K562 (cell line): ENCODE measurements at regions not wholly inside any gene's neighbourhood (a gene's known extent, or its start where the extent isn't known, plus 50 kb on each side); places are given as distances from the start of the nearest gene placed in this dataset.

Experiments used
- ATAC-seq: fragments of 200-7000 bp; cut with Tn5 transposase; 3 replicates; pipeline ENCODE4 v1.9.1; 2020; ENCODE audit warnings: moderate library complexity
- BruUV-seq: library from RNA; stranded (reverse); fragments of 400-500 nt; replicated peaks from 2 replicates; lab custom pipeline; 2021; lab: Mats Ljungman, UMichigan
- CTCF ChIA-PET: fragments of 300-600 bp; formaldehyde crosslinking; extraction: SDS; loops from one replicate; lab custom pipeline; 2021; ENCODE audit warnings: low intra/inter-chr PET ratio; lab: Yijun Ruan, JAX
- POLR2A ChIA-PET: fragments of 300-600, 350-650 bp; sonication (Branson Sonifier 250); formaldehyde crosslinking; extraction: SDS; loops from one replicate; lab custom pipeline; 2021; ENCODE audit warnings: antibody characterized with exemption, inconsistent platforms; lab: Yijun Ruan, JAX
- DNase-seq, 4 experiments: peaks; one replicate each; pipeline versions ENCODE4 v3.0.0 to v3.0.0-alpha.2; 2011 to 2018; ENCODE audit warnings: low spot score in 3 of 4, mixed read lengths in 3 of 4; ENCODE audit errors: extremely low read depth in 1 of 4
- FAIRE-seq: peaks from 2 replicates; lab custom pipeline; 2011; peaks lifted over from hg19 to GRCh38; lab: Jason Lieb, UNC
- H2AFZ ChIP-seq: 2 replicates; pipeline ENCODE4 v1.6.0; 2011; ENCODE audit warnings: low read depth, low read length, control low read depth, inconsistent platforms
- H3K27ac ChIP-seq: fragments of 200-600 bp; 3 replicates; pipeline ENCODE4 v1.8.0; 2011; ENCODE audit warnings: low read depth, mild to moderate bottlenecking, control low read depth, inconsistent platforms, low read length, moderate library complexity, mixed read lengths; ENCODE audit errors: extremely low read depth
- H3K27me3 ChIP-seq, 2 experiments: fragments of 300-600 bp in 1 of 2; 2 replicates in 1 of 2; 3 replicates in 1 of 2; pipeline versions ENCODE4 v1.6.0 to v1.8.0; 2011; ENCODE audit warnings: inconsistent platforms in 2 of 2, low read length in 2 of 2, mild to moderate bottlenecking in 1 of 2, mixed read lengths in 1 of 2, moderate library complexity in 1 of 2; ENCODE audit not compliant: control insufficient read depth in 2 of 2, insufficient read depth in 2 of 2
- H3K36me3 ChIP-seq: fragments of 300-600 bp; 3 replicates; pipeline ENCODE4 v1.8.0; 2011; ENCODE audit warnings: mild to moderate bottlenecking, low read length, inconsistent platforms; ENCODE audit not compliant: control insufficient read depth, insufficient read depth
- H3K4me1 ChIP-seq, 2 experiments: fragments of 200-600 bp in 1 of 2; replicated peaks in 1 of 2; 2 replicates in 1 of 2; 3 replicates in 1 of 2; pipeline versions ENCODE4 v1.5.1 to v1.8.0; 2011; ENCODE audit warnings: inconsistent platforms in 2 of 2, low read length in 2 of 2, mild to moderate bottlenecking in 1 of 2, mixed read lengths in 1 of 2, moderate library complexity in 1 of 2; ENCODE audit not compliant: control insufficient read depth in 2 of 2, insufficient read depth in 2 of 2
- H3K4me2 ChIP-seq: 2 replicates; pipeline ENCODE4 v1.6.1; 2011; ENCODE audit warnings: low read length, control low read depth, inconsistent platforms, mixed read lengths; ENCODE audit not compliant: insufficient read depth
- H3K4me3 ChIP-seq: fragments of 200-600 bp; sonication (generic), shearing (Covaris generic); 2 replicates; pipeline ENCODE4 v1.5.1; 2016; ENCODE audit warnings: control low read depth, inconsistent platforms
- H3K79me2 ChIP-seq: fragments of 200-600 bp; 3 replicates; pipeline ENCODE4 v1.8.0; 2011; ENCODE audit warnings: low read length, inconsistent platforms; ENCODE audit not compliant: control insufficient read depth, insufficient read depth
- H3K9ac ChIP-seq, 2 experiments: 2 replicates each; pipeline versions ENCODE4 v1.6.0 to v1.6.1; 2011; ENCODE audit warnings: low read depth in 2 of 2, low read length in 2 of 2, control low read depth in 1 of 2, inconsistent platforms in 1 of 2, mild to moderate bottlenecking in 1 of 2, mixed read lengths in 1 of 2; ENCODE audit not compliant: insufficient read depth in 1 of 2
- H3K9me1 ChIP-seq: one replicate; pipeline ENCODE4 v1.6.0; 2011; ENCODE audit warnings: inconsistent platforms, mild to moderate bottlenecking, low read length, moderate library complexity; ENCODE audit not compliant: control insufficient read depth, insufficient read depth
- H3K9me3 ChIP-seq: replicated peaks from 2 replicates; pipeline ENCODE4 v1.5.1; 2011; ENCODE audit warnings: low read depth, low read length, inconsistent platforms; ENCODE audit not compliant: control insufficient read depth, insufficient read depth
- H4K20me1 ChIP-seq: replicated peaks from 2 replicates; pipeline ENCODE4 v1.6.1; 2011; ENCODE audit warnings: low read length, inconsistent platforms, mixed read lengths; ENCODE audit not compliant: control insufficient read depth, insufficient read depth
- ARHGAP35 ChIP-seq: fragments of 450-650 bp; IDR thresholded peaks from 2 replicates; pipeline ENCODE4 v1.6.1; 2018; ENCODE audit not compliant: partially characterized antibody
- BMI1 ChIP-seq: fragments of 150-350 bp; IDR thresholded peaks from 2 replicates; pipeline ENCODE4 v1.6.1; 2014; ENCODE audit warnings: low read length
- IRF2 ChIP-seq: sonication (generic); formaldehyde crosslinking; IDR thresholded peaks from 2 replicates; pipeline ENCODE4 v1.8.1; 2022; ENCODE audit warnings: mild to moderate bottlenecking, missing genetic modification reagents
- JUND ChIP-seq, 2 experiments: IDR thresholded peaks; 2 replicates in 1 of 2; 3 replicates in 1 of 2; pipeline ENCODE4 v1.6.1; 2011; ENCODE audit warnings: borderline replicate concordance in 2 of 2, low read depth in 2 of 2, low read length in 2 of 2, improper control_type of control experiment in 1 of 2, missing biosample characterization in 1 of 2, missing genetic modification characterization in 1 of 2, missing genetic modification reagents in 1 of 2
- KLF13 ChIP-seq: fragments of 450-650 bp; IDR thresholded peaks from 2 replicates; pipeline ENCODE4 v1.6.1; 2016; ENCODE audit warnings: missing genetic modification characterization, low read depth, mild to moderate bottlenecking, missing compliant biosample characterization, moderate library complexity, borderline replicate concordance
- MBD1 ChIP-seq: fragments of 250-450 bp; sonication (Bioruptor Pico); IDR thresholded peaks from 2 replicates; pipeline ENCODE4 v1.8.0; 2022; ENCODE audit warnings: inconsistent platforms
- NFIC ChIP-seq: fragments of 450-650 bp; IDR thresholded peaks from 2 replicates; pipeline ENCODE4 v1.6.1; 2017; ENCODE audit warnings: mild to moderate bottlenecking, inconsistent platforms
- SIN3A ChIP-seq, 2 experiments: fragments of 150-350 bp in 1 of 2; IDR thresholded peaks; 2 replicates each; pipeline ENCODE4 v1.6.1; 2011 to 2016; ENCODE audit warnings: borderline replicate concordance in 2 of 2, low read depth in 2 of 2, low read length in 2 of 2, mild to moderate bottlenecking in 2 of 2, moderate library complexity in 2 of 2; ENCODE audit not compliant: control insufficient read depth in 1 of 2
- SNRNP70 ChIP-seq: fragments of 200-400 bp; formaldehyde crosslinking; optimal IDR thresholded peaks from 2 replicates; pipeline ENCODE3; 2017; ENCODE audit warnings: low read depth, low read length
- ZFP1 ChIP-seq: fragments of 450-650 bp; formaldehyde crosslinking; IDR thresholded peaks from 2 replicates; pipeline ENCODE4 v1.4.0; 2020; ENCODE audit warnings: mild to moderate bottlenecking, mixed read lengths
- ZNF143 ChIP-seq: sonication (generic); formaldehyde crosslinking; IDR thresholded peaks from 2 replicates; pipeline ENCODE4 v1.9.0; 2022; ENCODE audit warnings: mild to moderate bottlenecking, missing genetic modification reagents
- ZNF77 ChIP-seq: fragments of 250-450 bp; sonication (Bioruptor Pico); IDR thresholded peaks from 2 replicates; pipeline ENCODE4 v1.5.0; 2020
- WGBS: fragments of 100-300 bp; shearing (Covaris generic); methylation state at CpG from one replicate; pipeline ENCODE4 v1.1.6; 2016; ENCODE audit warnings: low coverage, mixed read lengths; ENCODE audit not compliant: insufficient coverage; ENCODE audit errors: missing lambda C conversion rate; 5-methylcytosine and 5-hydroxymethylcytosine counted together
- in situ Hi-C: fragments of 300-500 bp; cut with MboI; formaldehyde crosslinking; loops from 4 replicates; pipeline ENCODE4 v1.15.0; 2018; ENCODE audit warnings: inconsistent platforms, mixed read lengths
- intact Hi-C: fragments of 100-400 bp; cut with micrococcal nuclease; formaldehyde crosslinking; loops from 2 replicates; pipeline ENCODE4 v1.14.2; 2022

- H3K9ac ChIP-seq, result no peak overlapping the region
- no peaks in the 10 kb centered on the region for H3K79me2 ChIP-seq
- BruUV-seq, result no TSS peak
- no peak for FAIRE-seq
- no peaks in the 10 kb centered on the region for H3K4me1 ChIP-seq
- no peaks in the 10 kb centered on the region for H3K9me1 ChIP-seq
- ChIA-PET CTCF (no interaction called here), POLR2A (interaction anchor here (0.8 kb wide), 1 partner anchor 273 kb away, joined by 3 read pairs; no protein-coding TSS in a partner anchor)
- in situ Hi-C loops, result no loop called here
- no peaks in the 10 kb centered on the region for H3K27me3 ChIP-seq
- WGBS, result 62% methylated on average over 37 of the region's 39 CpGs
- no peak overlapping the region for H2AFZ ChIP-seq
- DNase-seq, result no peak
- H3K4me3 ChIP-seq, result no peak overlapping the region
- intact Hi-C loops, result no loop called here
- H3K9me3 ChIP-seq, result no peaks in the 10 kb centered on the region
- H3K36me3 ChIP-seq, result no peaks in the 10 kb centered on the region
- no peak overlapping the region for H3K27ac ChIP-seq
- no peaks in the 10 kb centered on the region for H4K20me1 ChIP-seq
- no peak overlapping the region for H3K4me2 ChIP-seq
- no peak for TF ChIP-seq ZFP1 (CRISPR knock-in tag)
- no peak for TF ChIP-seq SNRNP70
- no peak for ATAC-seq
Observed at GRCh38 chr4:25506032-25506571, 129.0 kb downstream of the ANAPC4 start.

- Histone ChIP-seq H3K9me3 (no peaks in the 10 kb centered on the region), H4K20me1 (no peaks in the 10 kb centered on the region), H3K9ac (no peak overlapping the region), H3K4me1 (no peaks in the 10 kb centered on the region), H3K4me2 (no peak overlapping the region), H3K36me3 (no peaks in the 10 kb centered on the region), H3K27me3 (no peaks in the 10 kb centered on the region; a peak in 1 of 5 replicates), H2AFZ (no peak overlapping the region), H3K79me2 (no peaks in the 10 kb centered on the region), H3K27ac (no peak overlapping the region), H3K4me3 (no peak overlapping the region), H3K9me1 (no peaks in the 10 kb centered on the region)
- 2% methylated on average over 4 of the region's 4 CpGs for WGBS
- ChIA-PET POLR2A (interaction anchor here (0.7 kb wide), 1 partner anchor 16 kb away, joined by 5 read pairs; no protein-coding TSS in a partner anchor), CTCF (no interaction called here)
- DNase-seq, result no peak
- intact Hi-C loops, result no loop called here
- ATAC-seq, result no peak
- BruUV-seq, result no TSS peak
- no peak for FAIRE-seq
- in situ Hi-C loops, result no loop called here
- TF ChIP-seq BMI1 (no peak), ARHGAP35 (no peak), ZNF143 (CRISPR knock-in tag) (no peak), MBD1 (CRISPR knock-in tag) (no peak), ZNF77 (no peak), JUND (IDR thresholded peaks at IDR 0.05; ENCODE audit: borderline replicate concordance, low read depth, low read length) (no peak), JUND (tag; IDR thresholded peaks at IDR 0.05; ENCODE audit: borderline replicate concordance, low read depth, low read length) (no peak), NFIC (no peak), SIN3A (IDR thresholded peaks at IDR 0.05; ENCODE audit: borderline replicate concordance in 2 of 2, control insufficient read depth in 1 of 2, low read depth in 2 of 2, low read length in 2 of 2) (no peak), IRF2 (CRISPR knock-in tag) (no peak), KLF13 (tag) (no peak)
Observed at GRCh38 chr4:25509646-25510045, 132.6 kb downstream of the ANAPC4 start.
